ENCODE measurements at regions not wholly inside any gene's neighbourhood (a gene's known extent, or its start where the extent isn't known, plus 50 kb on each side); places are given as distances from the start of the nearest gene placed in this dataset.

DNA sequence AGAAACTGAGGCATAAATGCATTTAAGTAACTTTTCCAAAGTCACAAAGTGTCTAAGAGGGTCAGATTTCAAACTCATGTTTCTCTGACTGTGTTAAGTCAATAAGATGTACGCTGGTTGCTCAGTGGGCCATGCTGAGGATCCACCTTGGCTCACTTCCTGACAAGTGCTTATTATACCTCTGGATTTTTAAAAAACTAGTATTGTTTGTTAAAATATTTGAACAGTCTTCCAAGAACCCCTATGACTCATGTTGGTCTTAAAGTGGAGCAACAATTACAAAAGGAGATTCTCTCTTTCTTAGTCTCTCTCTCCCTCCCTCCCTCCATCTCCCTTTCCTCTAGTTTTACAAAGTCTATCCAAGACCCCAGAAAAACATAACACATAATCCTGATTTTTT, 1050.2 kb downstream of the AGBL1 start:
- TF ChIP-seq POLR2A (IDR thresholded peaks at IDR 0.05) (no peak), CTCF (IDR thresholded peaks at IDR 0.05) (no peak), EP300 (IDR thresholded peaks at IDR 0.05) (no peak)
